HG03442 (cell line): ENCODE measurements at regions not wholly inside any gene's neighbourhood (a gene's known extent, or its start where the extent isn't known, plus 50 kb on each side); places are given as distances from the start of the nearest gene placed in this dataset.

Experiments used
- ATAC-seq: cut with Tn5 transposase; IDR thresholded peaks from one replicate; pipeline ENCODE4 v1.9.1; 2021; ENCODE audit warnings: mild to moderate bottlenecking, moderate library complexity; ENCODE audit not compliant: unreplicated experiment

DNA sequence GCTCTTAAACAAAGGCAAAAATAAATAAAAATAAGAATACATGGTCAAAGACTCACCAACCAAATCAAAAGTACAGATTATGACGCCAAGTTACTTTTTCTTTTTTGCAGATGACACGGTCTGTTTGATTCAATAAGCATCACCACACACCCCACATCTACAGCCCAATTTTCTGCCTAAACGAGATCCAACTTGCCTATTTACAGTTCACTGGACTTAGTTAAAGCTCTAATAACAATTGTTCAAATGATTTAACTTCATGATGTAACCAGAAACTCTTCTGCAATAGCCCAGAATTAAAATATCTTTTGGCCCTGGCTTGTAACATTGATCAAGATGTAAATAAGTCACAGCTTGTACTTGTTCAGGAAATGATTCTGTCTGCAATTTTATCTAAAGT is 590.3 kb upstream of the C9orf72 start:
- no peak for ATAC-seq

DNA sequence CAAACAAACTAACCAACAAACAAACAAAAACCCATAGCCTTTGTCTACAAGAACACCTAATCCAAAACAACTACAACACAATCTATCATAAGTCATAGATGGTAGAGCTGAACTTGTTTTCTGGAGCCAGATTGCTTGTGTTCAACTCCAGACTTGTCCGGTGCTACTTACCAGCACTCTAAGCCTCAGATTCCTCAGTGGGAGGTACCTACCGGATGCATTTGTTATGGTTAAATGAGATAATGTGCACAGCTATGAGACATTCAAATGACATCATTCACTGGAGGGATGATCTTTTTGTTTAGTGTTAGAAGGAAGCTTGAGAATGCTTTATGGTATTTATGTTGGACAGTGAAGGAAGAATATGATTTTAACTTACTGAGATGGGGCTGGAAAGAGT is 592.9 kb upstream of the C9orf72 start:
- ATAC-seq: no peak

DNA sequence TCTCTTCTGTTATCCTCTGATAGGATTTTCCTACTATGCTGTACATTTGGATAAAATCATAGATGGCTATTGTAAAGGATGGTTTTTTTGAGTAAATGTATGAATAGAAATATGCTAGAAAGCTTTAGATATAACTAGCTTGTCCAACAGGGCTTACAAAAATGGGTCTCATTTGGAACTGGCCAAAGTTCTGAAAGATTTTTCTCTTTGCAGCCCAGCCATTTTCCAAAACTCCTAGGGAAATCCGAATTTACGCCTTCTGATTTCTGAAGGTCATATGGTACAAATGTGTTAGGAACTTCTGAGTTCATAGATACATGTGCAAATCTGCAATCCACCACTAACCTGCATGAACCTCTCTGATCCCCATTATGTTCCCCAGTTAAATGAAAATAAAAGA is 603.9 kb upstream of the C9orf72 start:
- ATAC-seq: no peak

DNA sequence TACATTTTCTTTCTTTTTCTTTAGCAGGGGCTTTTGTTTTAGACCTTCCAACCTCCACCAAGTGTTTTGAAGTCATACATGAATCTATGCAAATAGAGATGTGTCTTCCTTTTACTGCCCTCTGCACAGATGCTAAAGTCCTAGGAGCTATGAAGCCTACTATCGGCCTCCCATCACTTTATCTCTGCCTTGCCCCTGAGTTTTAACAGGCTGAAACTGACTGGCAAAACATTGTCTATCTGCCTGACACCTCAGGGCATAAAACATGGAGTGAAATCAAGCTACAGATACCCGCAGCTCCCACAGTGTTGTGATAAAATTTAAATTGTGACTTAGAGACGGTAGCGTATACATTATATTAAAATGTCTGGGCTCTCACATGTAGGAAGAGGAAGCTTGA is 604.6 kb upstream of the C9orf72 start:
- ATAC-seq: no peak

DNA sequence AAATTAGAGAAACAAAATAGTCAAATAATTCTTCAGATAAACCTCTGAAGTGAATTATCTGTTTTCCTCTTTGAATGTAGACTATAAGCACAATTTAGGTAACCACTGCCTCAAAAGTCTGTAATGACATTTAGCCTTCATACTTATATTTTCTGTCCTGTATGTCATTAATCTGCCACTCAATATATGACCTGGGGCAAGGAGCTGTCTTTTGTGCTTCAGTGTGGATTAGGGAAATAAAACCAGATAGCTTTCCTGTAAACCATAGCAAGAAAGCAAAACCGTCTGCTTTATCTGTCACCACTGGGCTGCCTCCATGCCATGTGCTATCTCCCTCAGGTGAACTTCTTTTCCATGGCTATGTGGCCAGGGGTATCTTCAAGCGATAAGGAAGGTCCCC is 606.6 kb upstream of the C9orf72 start:
- no peak for ATAC-seq

DNA sequence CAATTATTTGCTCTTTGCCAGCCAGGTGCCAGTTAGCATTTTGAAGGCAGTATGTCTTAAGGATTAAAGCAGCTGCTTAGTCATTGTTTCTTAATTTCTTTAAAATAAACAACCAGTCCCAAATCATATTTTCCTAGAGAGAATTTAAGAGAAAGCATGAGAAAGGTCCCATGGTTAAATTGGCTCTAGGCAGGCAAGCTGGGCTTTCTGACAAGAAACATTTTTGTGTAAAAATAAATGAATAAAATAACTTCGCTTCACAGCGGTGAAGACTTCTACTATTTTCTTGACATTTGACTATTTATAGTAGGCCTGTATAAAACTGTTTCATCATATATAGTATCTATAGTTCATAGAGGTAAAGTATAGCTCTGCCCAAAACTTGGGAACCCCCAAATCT is 617.7 kb upstream of the C9orf72 start:
- no peak for ATAC-seq

DNA sequence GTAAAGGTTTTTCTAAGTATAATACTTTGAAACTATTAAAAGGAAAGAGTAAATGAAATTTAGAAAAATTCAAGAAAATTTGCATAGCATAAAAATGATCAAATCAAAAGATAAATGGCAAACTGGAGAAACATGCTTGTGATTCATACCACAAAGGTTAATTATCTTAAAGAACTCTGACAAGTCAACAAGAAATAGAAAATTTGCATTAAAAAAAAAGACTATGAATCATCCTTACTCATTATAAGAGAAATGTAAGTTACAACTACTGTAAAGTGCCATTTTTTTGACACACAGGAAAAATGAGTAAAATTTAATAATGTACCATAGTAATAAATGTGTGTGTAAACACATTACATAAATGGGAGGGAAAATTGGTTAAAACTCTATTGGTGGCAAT is 624.4 kb upstream of the C9orf72 start:
- ATAC-seq: no peak

DNA sequence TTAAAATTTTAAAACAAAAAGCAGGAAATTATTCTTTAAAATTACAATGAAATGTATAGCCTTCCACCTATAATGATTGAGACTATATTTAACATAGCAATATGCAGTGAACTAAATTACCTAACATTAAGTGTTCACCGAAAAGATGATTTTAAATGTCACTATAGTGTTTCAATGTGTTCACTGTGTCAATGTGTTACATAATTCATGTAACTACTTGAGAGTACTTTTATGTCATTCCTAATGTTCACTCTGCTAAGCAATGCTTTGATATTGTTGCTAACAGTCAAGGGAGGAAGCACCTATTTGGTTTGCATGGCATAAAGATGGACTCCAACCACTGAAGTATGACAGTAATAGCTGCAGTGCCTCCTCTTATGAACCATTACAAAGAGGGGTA is 629.8 kb upstream of the C9orf72 start:
- no peak for ATAC-seq

DNA sequence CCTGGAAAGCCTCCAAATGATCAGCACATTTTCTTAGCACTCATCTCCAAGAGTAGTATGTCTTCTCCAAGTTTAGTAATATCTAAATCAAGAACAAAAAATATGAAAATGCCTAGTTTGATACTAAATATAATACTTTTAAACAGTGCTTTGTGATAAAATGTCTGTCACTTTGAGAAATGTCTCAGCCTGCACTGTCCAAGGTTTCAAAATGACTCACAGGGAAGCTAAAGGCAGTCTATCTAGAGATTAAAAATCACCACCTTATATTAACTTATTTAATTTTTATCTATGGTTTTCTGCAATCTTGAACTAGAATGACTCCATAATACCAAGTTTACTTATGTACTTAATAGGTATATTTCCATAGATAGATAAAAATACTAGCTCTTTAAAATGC is 633.0 kb upstream of the C9orf72 start:
- ATAC-seq: no peak

DNA sequence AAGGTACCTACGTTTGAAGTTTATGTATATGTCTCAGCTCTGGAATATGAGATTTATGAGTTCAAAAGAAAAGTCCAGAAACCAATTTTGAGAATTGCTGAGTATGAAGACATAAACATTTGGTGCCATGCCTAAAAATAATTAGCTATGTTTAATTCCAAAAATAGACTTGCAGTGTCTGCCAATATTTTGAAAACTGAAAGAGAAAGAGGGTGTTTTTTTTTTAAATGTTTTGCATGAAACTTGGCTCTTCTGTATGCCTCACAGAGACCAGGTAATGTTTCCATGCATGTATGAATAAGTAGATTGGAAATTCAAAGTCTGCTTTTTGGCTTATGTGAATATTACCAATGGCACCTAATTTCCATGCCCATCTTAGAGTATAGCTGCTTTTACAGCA is 634.4 kb upstream of the C9orf72 start:
- ATAC-seq: peak; percentile 69

DNA sequence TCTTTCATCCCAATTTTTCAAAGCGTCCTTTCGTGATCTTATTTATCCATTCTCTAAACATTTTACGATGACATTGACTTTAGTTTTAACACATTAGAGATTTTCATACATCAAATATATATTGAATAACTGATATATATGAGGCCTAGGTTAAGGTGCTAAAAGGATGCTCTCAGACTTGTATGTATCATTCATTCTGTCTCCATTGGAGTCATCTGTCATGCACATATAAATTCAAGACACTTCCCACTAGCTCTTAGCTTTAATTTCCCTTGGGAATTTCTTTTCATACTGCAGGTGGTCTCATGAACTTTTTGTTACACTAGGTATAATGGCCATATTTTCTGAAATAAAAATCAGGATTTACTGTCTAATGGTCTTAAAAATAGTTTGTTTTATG is 635.8 kb upstream of the C9orf72 start:
- ATAC-seq: no peak

DNA sequence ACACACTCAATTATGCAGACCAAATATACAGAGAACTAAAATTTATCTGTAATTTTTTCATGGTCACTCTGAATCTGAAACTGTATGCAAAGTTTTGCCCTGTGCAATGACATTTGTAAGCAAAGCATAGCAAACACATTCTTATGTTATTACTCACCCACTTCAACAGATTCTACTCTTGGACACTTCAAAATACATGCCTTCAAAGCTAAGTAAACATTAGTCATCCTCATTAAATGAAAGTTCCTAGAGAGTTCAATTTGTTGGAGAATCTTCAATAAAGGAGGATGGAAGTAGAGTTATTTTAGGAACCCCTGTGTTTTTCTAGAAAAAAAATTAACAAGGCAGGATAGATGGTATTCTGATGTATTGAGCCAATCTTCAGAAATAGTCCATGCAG is 639.7 kb upstream of the C9orf72 start:
- peak; percentile 84 for ATAC-seq

DNA sequence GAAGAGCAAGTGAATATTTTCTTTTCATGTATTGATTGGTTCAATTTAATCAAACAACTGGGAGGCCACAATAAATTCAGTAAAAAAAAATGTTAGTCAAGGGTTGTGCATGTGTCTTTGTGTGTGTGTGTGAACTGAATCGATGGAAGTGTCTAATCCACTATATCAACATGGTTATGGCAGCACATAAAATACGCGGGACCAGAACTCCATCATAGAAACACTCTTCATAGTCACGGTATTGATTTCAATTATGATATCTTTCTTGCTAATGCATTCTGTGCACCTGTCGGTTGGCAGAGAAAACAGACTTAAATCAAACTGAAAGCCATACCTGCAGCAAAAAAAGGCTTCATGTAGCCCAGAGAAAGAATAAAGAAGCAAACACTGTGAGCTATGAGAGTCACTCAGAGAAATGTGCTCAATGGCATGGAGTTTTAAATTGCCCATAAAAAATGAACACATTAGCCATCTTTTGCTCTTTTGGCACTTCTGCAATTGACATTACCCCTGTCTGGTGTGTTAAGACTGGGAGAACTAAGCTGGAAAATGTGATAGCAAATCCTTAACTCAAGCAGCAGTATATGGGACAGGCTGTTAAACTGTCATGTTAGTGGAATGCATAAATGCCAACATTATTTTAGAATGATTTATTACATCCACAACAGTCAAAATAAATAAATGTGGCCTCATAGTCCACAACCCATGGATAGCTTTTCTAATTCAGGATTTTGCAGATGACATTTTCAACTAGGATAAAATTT is 642.4 kb upstream of the C9orf72 start:
- no peak for ATAC-seq

DNA sequence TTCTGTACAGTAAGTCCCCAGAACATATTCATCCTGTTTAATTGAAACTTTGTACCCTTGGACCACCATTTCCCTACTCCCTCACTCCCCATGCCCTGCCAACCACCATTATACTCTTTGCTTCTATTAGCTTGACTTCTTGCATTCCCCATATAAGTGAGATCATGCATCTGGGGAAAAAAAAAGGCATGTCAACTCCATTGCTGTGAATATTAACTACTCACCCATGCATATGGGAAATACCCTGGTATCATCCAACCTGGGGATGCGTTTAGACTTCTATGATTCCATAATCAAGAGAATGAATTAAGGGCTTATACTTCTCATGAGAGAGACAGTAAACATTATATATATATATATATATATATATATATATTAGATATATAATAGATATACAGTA is 659.4 kb upstream of the C9orf72 start:
- no peak for ATAC-seq

DNA sequence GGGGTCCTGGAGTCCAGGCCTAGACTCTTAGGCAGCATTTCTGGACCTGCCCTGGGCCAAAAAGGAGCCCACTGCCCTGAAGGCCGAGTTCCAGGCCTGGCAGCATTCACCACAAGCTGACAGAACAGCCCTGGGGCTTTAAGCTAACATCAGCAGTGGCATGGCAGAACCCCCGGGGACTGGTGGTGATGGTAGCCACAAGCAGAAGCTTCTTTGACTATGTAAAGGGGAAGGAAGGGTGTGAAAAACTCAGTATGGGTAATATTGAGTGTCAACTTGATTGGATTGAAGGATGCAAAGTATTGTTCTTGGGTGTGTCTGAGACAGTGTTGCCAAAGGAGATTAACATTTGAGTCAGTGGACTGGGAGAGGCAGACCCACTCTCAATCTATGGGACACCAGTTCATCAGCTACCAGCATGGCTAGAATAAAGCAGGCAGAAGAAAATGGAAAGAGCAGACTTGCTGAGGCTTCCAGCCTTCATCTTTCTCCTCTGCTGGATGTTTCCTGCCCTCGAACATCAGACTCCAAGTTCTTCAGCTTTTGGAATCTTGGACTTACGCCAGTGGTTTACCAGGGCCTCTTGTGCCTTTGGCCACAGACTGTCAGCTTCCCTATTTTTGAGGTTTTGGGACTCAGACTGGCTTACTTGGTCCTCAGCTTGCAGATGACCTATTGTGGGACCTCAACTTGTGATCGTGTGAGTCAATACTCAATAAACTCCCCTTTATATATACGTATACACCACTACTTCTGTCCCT is 661.0 kb upstream of the C9orf72 start:
- no peak for ATAC-seq

DNA sequence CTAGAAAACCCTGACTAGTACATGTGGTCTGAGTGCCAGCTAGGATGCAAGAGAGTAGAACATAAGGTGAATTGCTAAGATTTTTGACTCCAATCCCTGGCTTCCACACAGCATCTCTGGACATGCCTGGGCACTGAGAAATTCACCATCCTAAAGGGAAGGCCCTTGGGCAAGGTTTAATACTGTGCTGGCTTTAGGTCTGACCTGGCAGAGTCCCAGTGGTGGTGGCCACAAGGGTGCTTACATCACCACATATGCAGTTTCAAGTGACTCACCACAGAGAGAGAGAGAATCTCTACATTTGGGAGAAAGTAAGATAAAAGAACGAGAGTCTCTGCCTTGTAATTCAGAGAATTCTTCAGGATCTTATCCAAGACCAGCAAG is 661.6 kb upstream of the C9orf72 start:
- ATAC-seq: no peak

DNA sequence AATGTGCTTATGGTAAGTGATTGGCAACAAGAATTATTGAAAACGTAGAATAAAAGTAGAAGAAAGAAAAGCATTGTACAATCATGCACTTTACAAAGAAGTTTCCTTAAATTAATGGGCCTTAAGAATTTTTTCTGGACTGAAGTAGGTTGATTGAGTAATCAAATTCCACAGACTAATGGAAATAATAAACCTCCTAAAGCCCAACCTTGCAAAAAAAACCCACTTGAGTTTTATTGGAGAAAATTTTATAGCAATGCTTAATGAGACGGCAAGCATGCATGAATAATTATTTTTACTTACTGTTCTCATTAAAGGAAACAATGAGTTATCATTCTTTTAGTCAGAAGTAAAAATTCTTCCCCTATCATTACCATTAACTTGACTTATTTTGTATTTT is 676.1 kb upstream of the C9orf72 start:
- no peak for ATAC-seq

DNA sequence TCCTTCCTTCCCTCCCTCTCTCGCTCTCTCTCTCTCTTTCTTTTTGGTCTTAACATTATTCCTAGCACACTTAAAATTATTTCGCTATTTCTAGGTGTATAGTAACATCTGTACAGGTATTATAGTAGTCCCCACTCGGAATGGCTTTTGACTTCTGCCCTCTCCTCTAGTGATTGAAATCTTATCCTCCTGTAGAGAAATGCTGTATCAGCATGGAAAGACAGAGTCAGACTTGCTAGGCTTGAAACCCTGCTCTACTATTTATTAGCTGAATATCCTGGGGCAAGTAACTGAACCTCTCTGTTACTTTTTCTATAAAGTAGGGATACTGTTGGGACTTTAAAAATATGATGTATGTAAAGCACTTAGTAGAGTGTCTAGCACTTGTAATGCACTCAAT is 681.9 kb upstream of the C9orf72 start:
- ATAC-seq: no peak

DNA sequence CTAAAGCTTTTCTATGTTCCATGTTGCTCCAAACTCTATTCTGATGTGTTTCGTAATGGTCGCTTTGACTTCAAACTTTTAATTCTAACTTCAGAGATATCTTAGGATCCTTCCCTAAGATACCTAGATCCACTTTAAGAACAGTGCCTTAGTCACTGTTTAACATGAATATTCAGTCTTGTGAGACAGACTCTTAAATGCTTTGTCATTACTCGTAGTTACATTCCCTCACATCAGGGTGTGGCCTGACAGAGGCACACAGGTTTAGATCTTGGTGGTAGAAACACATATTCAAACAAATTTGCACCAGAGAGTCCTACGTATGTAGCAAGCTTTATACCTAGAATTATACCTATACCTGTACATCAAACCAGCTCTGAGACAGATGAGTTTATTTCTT is 687.0 kb upstream of the C9orf72 start:
- ATAC-seq: no peak

DNA sequence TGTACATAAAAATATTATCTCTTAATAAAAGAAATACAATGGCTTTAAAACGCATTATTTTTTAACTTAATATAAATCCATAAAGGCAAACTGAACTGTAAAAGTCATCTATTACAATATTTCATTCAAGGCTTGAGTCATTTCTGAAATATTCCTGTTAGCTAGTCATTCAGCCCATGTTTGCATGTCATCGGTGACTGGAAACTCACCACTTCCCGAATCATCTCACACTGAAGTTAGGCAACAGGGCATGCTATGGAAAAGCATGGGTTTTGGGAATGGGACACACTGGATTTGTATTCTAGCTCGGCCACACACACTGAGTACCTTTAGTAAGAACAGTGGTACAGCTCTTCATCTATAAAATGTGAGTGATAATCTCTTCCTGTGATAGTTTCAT is 691.1 kb upstream of the C9orf72 start:
- no peak for ATAC-seq

DNA sequence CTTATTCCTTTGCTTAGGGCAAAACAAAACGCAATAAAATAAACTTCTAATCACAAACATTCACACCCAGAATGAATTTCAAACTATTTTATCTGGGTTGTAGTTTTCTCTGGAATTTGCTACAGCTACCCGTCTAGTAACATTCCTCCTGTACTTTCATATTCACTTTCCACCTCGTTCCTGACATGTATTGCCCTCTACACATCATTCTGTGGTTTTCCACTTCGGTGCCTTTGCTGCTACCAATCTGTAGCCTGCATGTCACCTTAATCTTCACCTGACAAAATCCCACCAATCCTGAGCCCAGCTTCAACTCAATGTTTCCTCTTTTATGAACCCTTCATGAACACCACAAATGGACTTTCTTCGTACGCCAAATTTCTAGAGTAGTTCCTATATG is 694.1 kb upstream of the C9orf72 start:
- no peak for ATAC-seq

DNA sequence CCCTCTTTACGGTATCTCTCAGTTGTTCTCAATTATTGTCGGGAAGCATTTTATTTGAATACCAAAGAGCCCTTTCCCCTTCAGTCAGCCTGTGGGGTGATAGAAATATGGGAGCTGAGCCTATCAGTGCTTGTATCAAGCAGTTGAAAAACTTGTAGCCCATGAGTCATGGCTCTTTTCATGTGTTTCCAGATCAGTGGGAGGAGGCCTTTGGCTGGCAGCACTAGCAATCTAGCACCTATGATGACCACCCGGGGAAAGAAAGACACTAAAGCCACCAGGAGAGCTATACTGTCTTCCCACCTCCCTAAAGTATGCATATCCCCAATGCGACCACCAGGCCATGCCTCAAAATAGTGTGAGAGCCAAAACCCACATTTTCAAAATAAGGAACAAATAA is 696.9 kb upstream of the C9orf72 start:
- ATAC-seq: no peak

DNA sequence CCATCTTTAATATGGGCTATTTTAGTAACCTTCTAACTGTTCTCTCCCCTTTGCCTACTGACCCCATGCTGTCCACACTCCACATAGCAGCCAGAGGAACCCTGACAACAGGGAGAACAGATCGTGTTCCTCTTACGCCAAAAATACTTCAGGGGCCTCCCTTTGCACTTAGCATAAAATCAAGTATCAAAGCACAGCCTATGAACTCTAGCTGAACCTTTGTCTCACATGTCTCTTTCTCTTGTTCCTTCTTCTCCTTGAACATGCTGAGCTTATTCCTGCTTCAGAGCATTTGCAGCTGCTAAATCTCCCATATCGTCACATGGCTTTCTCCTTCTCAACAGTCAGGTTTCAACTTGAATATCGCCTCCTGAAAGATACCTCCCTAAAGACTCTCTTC is 698.8 kb upstream of the C9orf72 start:
- no peak for ATAC-seq
